NCI-H146 treated with DMSO at 0.1 percent for 48 hours (cell line): ENCODE measurements at regions not wholly inside any gene's neighbourhood (a gene's known extent, or its start where the extent isn't known, plus 50 kb on each side); places are given as distances from the start of the nearest gene placed in this dataset.

Source experiments
- DNase-seq: peaks from one replicate; lab custom pipeline; 2025; ENCODE audit not compliant: unreplicated experiment; lab: John Stamatoyannopoulos, UW

- DNase-seq: no peak
Observed at GRCh38 chr3:15942936-15943335, 145.2 kb upstream of the ANKRD28 start.

GRCh38 chr3:15948388-15948787, 150.6 kb upstream of the ANKRD28 start:
- DNase-seq: no peak

- no peak for DNase-seq
Observed at GRCh38 chr3:15952543-15953175, 154.9 kb upstream of the ANKRD28 start.

- DNase-seq: no peak
Observed at GRCh38 chr3:15953841-15954240, 156.1 kb upstream of the ANKRD28 start.

- DNase-seq: no peak
Observed at GRCh38 chr3:15955968-15956367, 158.2 kb upstream of the ANKRD28 start.

GRCh38 chr3:15958692-15959433, 161.1 kb upstream of the ANKRD28 start:
- DNase-seq: no peak

- DNase-seq: no peak
Observed at GRCh38 chr3:15959434-15959811, 161.6 kb upstream of the ANKRD28 start.

- no peak for DNase-seq
Observed at GRCh38 chr3:15964605-15965442, 167.0 kb upstream of the ANKRD28 start.

GRCh38 chr3:15967577-15967976, 169.8 kb upstream of the ANKRD28 start:
- no peak for DNase-seq

GRCh38 chr3:15969874-15970640, 172.3 kb upstream of the ANKRD28 start:
- no peak for DNase-seq

- DNase-seq: no peak
Observed at GRCh38 chr3:15973414-15973813, 175.6 kb upstream of the ANKRD28 start.

- DNase-seq: no peak
Observed at GRCh38 chr3:15973940-15974339, 176.2 kb upstream of the ANKRD28 start.

- no peak for DNase-seq
Observed at GRCh38 chr3:15974647-15975046, 176.9 kb upstream of the ANKRD28 start.

GRCh38 chr3:15976524-15976923, 178.7 kb upstream of the ANKRD28 start:
- DNase-seq: no peak

GRCh38 chr3:15977090-15977489, 179.3 kb upstream of the ANKRD28 start:
- no peak for DNase-seq

GRCh38 chr3:15977598-15978232, 179.9 kb upstream of the ANKRD28 start:
- no peak for DNase-seq

- no peak for DNase-seq
Observed at GRCh38 chr3:15978801-15979200, 181.0 kb upstream of the ANKRD28 start.

- no peak for DNase-seq
Observed at GRCh38 chr3:15979495-15979894, 181.7 kb upstream of the ANKRD28 start.

- no peak for DNase-seq
Observed at GRCh38 chr3:15979900-15980299, 182.1 kb upstream of the ANKRD28 start.

GRCh38 chr3:15982243-15982642, 184.5 kb upstream of the ANKRD28 start:
- no peak for DNase-seq
